ENCODE measurements at regions not wholly inside any gene's neighbourhood (a gene's known extent, or its start where the extent isn't known, plus 50 kb on each side); places are given as distances from the start of the nearest gene placed in this dataset.
"Not testable (repeated sequence)": the region's sequence is repeated elsewhere in the genome, so short reads cannot be mapped to it uniquely, and the experiment has no call there.

- TF ChIP-seq POLR2A (IDR thresholded peaks at IDR 0.05; ENCODE audit: extremely low read depth, insufficient read length): not testable (repeated sequence)
- TF ChIP-seq, protein P1, sequence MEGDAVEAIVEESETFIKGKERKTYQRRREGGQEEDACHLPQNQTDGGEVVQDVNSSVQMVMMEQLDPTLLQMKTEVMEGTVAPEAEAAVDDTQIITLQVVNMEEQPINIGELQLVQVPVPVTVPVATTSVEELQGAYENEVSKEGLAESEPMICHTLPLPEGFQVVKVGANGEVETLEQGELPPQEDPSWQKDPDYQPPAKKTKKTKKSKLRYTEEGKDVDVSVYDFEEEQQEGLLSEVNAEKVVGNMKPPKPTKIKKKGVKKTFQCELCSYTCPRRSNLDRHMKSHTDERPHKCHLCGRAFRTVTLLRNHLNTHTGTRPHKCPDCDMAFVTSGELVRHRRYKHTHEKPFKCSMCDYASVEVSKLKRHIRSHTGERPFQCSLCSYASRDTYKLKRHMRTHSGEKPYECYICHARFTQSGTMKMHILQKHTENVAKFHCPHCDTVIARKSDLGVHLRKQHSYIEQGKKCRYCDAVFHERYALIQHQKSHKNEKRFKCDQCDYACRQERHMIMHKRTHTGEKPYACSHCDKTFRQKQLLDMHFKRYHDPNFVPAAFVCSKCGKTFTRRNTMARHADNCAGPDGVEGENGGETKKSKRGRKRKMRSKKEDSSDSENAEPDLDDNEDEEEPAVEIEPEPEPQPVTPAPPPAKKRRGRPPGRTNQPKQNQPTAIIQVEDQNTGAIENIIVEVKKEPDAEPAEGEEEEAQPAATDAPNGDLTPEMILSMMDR (IDR thresholded peaks at IDR 0.05; ENCODE audit: low read depth, low read length): not testable (repeated sequence)
Observed at GRCh38 chr9:42335342-42335741, 151.9 kb downstream of the SPATA31A6 start.
